H9 (cell line): ENCODE measurements at regions not wholly inside any gene's neighbourhood (a gene's known extent, or its start where the extent isn't known, plus 50 kb on each side); places are given as distances from the start of the nearest gene placed in this dataset.

Source experiments
- DNase-seq: peaks from one replicate; pipeline ENCODE4 v3.0.0-alpha.2; 2017
- H2AFZ ChIP-seq: one replicate; pipeline ENCODE4 v1.6.1; 2013; ENCODE audit warnings: mild to moderate bottlenecking, low read length, control low read depth, moderate library complexity
- H2AK5ac ChIP-seq: 2 replicates; pipeline ENCODE4 v1.6.1; 2013; ENCODE audit warnings: low read length, control low read depth, mixed read lengths; ENCODE audit not compliant: insufficient read length
- H2BK120ac ChIP-seq: one replicate; pipeline ENCODE4 v1.6.1; 2013; ENCODE audit warnings: low read depth, mild to moderate bottlenecking, low read length, control low read depth, inconsistent platforms; ENCODE audit not compliant: poor library complexity, severe bottlenecking
- H2BK12ac ChIP-seq: 2 replicates; pipeline ENCODE4 v1.6.1; 2013; ENCODE audit warnings: low read length, control low read depth, mixed read lengths, low read depth; ENCODE audit not compliant: insufficient read length
- H2BK15ac ChIP-seq: 2 replicates; pipeline ENCODE4 v1.6.1; 2013; ENCODE audit warnings: low read depth, low read length, control low read depth
- H2BK20ac ChIP-seq: one replicate; pipeline ENCODE4 v1.6.1; 2013; ENCODE audit warnings: low read depth, mild to moderate bottlenecking, low read length, control low read depth, inconsistent platforms; ENCODE audit not compliant: poor library complexity, severe bottlenecking
- H2BK5ac ChIP-seq: 2 replicates; pipeline ENCODE4 v1.6.1; 2013; ENCODE audit warnings: low read length, control low read depth, mixed read lengths; ENCODE audit not compliant: insufficient read length
- H3K14ac ChIP-seq: 2 replicates; pipeline ENCODE4 v1.6.1; 2013; ENCODE audit warnings: low read length, control low read depth; ENCODE audit not compliant: insufficient read depth
- H3K18ac ChIP-seq: 2 replicates; pipeline ENCODE4 v1.6.1; 2013; ENCODE audit warnings: low read depth, mild to moderate bottlenecking, mixed read lengths, low read length, control low read depth; ENCODE audit not compliant: insufficient read length
- H3K23ac ChIP-seq: 2 replicates; pipeline ENCODE4 v1.6.1; 2013; ENCODE audit warnings: low read length, control low read depth, mixed read lengths, low read depth; ENCODE audit not compliant: insufficient read length
- H3K23me2 ChIP-seq: 2 replicates; pipeline ENCODE4 v1.6.1; 2013; ENCODE audit warnings: low read depth, mild to moderate bottlenecking, mixed read lengths, low read length, control low read depth; ENCODE audit not compliant: insufficient read length, poor library complexity, severe bottlenecking
- H3K27ac ChIP-seq: 2 replicates; pipeline ENCODE4 v1.5.1; 2013; ENCODE audit warnings: low read length, control low read depth, mixed read lengths, low read depth; ENCODE audit not compliant: insufficient read length
- H3K27me3 ChIP-seq: 2 replicates; pipeline ENCODE4 v1.6.1; 2013; ENCODE audit warnings: low read length, control low read depth, inconsistent platforms; ENCODE audit not compliant: insufficient read depth
- H3K4ac ChIP-seq: 2 replicates; pipeline ENCODE4 v1.6.1; 2013; ENCODE audit warnings: low read depth, mild to moderate bottlenecking, control low read depth, inconsistent platforms, low read length, moderate library complexity
- H3K4me1 ChIP-seq: 2 replicates; pipeline ENCODE4 v1.6.1; 2013; ENCODE audit warnings: low read length, control low read depth, inconsistent platforms; ENCODE audit not compliant: insufficient read depth
- H3K4me2 ChIP-seq: 2 replicates; pipeline ENCODE4 v1.6.1; 2013; ENCODE audit warnings: low read length, control low read depth, mixed read lengths; ENCODE audit not compliant: insufficient read length, insufficient read depth
- H3K56ac ChIP-seq: 2 replicates; pipeline ENCODE4 v1.6.1; 2013; ENCODE audit warnings: low read depth, mild to moderate bottlenecking, mixed read lengths, low read length, control low read depth; ENCODE audit not compliant: insufficient read length
- H3K79me1 ChIP-seq: 2 replicates; pipeline ENCODE4 v1.6.1; 2013; ENCODE audit warnings: low read depth, mild to moderate bottlenecking, moderate library complexity, low read length, control low read depth, inconsistent platforms; ENCODE audit not compliant: insufficient read depth, poor library complexity, severe bottlenecking
- H3K79me2 ChIP-seq: 2 replicates; pipeline ENCODE4 v1.6.1; 2013; ENCODE audit warnings: low read length, control low read depth, inconsistent platforms; ENCODE audit not compliant: insufficient read depth
- H3K9ac ChIP-seq: 2 replicates; pipeline ENCODE4 v1.6.1; 2013; ENCODE audit warnings: low read length, control low read depth, mixed read lengths; ENCODE audit not compliant: insufficient read length; ENCODE audit errors: extremely low read depth
- H3K9me3 ChIP-seq: one replicate; pipeline ENCODE4 v1.6.1; 2013; ENCODE audit warnings: low read depth, low read length, inconsistent platforms; ENCODE audit not compliant: control insufficient read depth
- H3T11ph ChIP-seq: one replicate; pipeline ENCODE4 v1.6.1; 2013; ENCODE audit warnings: mild to moderate bottlenecking, low read length, control low read depth, inconsistent platforms
- H4K20me1 ChIP-seq: one replicate; pipeline ENCODE4 v1.6.1; 2013; ENCODE audit not compliant: control insufficient read depth, insufficient read length, insufficient read depth
- H4K5ac ChIP-seq: 2 replicates; pipeline ENCODE4 v1.6.1; 2013; ENCODE audit warnings: low read depth, mild to moderate bottlenecking, mixed read lengths, low read length, control low read depth; ENCODE audit not compliant: insufficient read length
- H4K8ac ChIP-seq: replicated peaks from 2 replicates; pipeline ENCODE4 v1.6.1; 2013; ENCODE audit warnings: low read length, control low read depth, mixed read lengths, low read depth; ENCODE audit not compliant: insufficient read length
- H4K91ac ChIP-seq: 2 replicates; pipeline ENCODE4 v1.6.1; 2013; ENCODE audit warnings: low read depth, mild to moderate bottlenecking, moderate library complexity, mixed read lengths, low read length, control low read depth; ENCODE audit not compliant: insufficient read length
- H3K27ac Mint-ChIP-seq, 3 experiments: 2 replicates in 2 of 3; 3 replicates in 1 of 3; pipeline ENCODE4 v1.8.0; 2020 to 2021; ENCODE audit warnings: mixed read lengths in 3 of 3, mild to moderate bottlenecking in 1 of 3, moderate library complexity in 1 of 3
- H3K27me3 Mint-ChIP-seq: 2 replicates; pipeline ENCODE4 v1.8.0; 2021; ENCODE audit warnings: low read depth, mild to moderate bottlenecking, moderate library complexity, mixed read lengths
- H3K36me3 Mint-ChIP-seq, 3 experiments: 2 replicates in 2 of 3; 3 replicates in 1 of 3; pipeline ENCODE4 v1.8.0; 2020 to 2021; ENCODE audit warnings: low read depth in 3 of 3, mixed read lengths in 3 of 3; ENCODE audit not compliant: insufficient read depth in 1 of 3
- H3K4me1 Mint-ChIP-seq, 2 experiments: 2 replicates each; pipeline ENCODE4 v1.8.0; 2020; ENCODE audit warnings: mixed read lengths in 2 of 2
- H3K4me3 Mint-ChIP-seq, 2 experiments: 2 replicates in 1 of 2; 3 replicates in 1 of 2; pipeline ENCODE4 v1.8.0; 2020 to 2021; ENCODE audit warnings: mild to moderate bottlenecking in 2 of 2, mixed read lengths in 2 of 2, moderate library complexity in 1 of 2
- H3K9me3 Mint-ChIP-seq, 2 experiments: 2 replicates in 1 of 2; 3 replicates in 1 of 2; pipeline ENCODE4 v1.8.0; 2020; ENCODE audit warnings: mild to moderate bottlenecking in 2 of 2, mixed read lengths in 2 of 2, moderate library complexity in 1 of 2
- WGBS: extraction: QIAGEN DNeasy Blood & Tissue Kit; methylation state at CpG from one replicate; pipeline ENCODE4 v1.1.7; 2013; ENCODE audit warnings: missing lambda C conversion rate, low lambda C conversion rate, mixed read lengths; ENCODE audit not compliant: insufficient read length; ENCODE audit errors: extremely low coverage; 5-methylcytosine and 5-hydroxymethylcytosine counted together
- TF ChIP-seq, protein P1 (sequence below): fragments of 200-600 bp; sonication (generic); conservative IDR thresholded peaks from 3 replicates; pipeline ENCODE4 v1.8.0; 2021; ENCODE audit warnings: antibody characterized with exemption, mild to moderate bottlenecking

GRCh38 chr6:20348041-20348440, 53.6 kb upstream of the E2F3 start:
- Histone ChIP-seq H2BK12ac (no peak overlapping the region), H2AK5ac (no peak overlapping the region), H2AFZ (no peak overlapping the region), H3T11ph (no peak overlapping the region), H3K27ac (no peak overlapping the region), H3K23ac (no peak overlapping the region), H2BK15ac (no peak overlapping the region), H3K23me2 (no peaks in the 10 kb centered on the region), H3K4me2 (no peak overlapping the region), H3K4me1 (no peaks in the 10 kb centered on the region), H3K56ac (no peak overlapping the region), H4K5ac (no peak overlapping the region), H2BK20ac (no peak overlapping the region), H3K9ac (no peak overlapping the region), H3K27me3 (no peaks in the 10 kb centered on the region), H4K8ac (no peak overlapping the region), H4K20me1 (no peaks in the 10 kb centered on the region), H2BK5ac (no peak overlapping the region), H4K91ac (no peak overlapping the region), H3K9me3 (no peaks in the 10 kb centered on the region), H3K14ac (no peak overlapping the region), H3K4ac (no peak overlapping the region), H2BK120ac (no peak overlapping the region), H3K79me1 (no peaks in the 10 kb centered on the region), H3K18ac (no peak overlapping the region), H3K79me2 (no peaks in the 10 kb centered on the region)
- peaks cover 0 to under 1% (median 0%) of the 10 kb centered on the region in 3 experiments; a peak in 2 of 7 replicates for H3K36me3 Mint-ChIP-seq
- no peak overlapping the region for H3K4me3 Mint-ChIP-seq
- WGBS, result no CpG with 5 or more reads among the region's 3 CpGs
- peaks cover 0 to under 1% of the 10 kb centered on the region in 2 experiments; a peak in 1 of 5 replicates for H3K9me3 Mint-ChIP-seq
- TF ChIP-seq, protein P1, sequence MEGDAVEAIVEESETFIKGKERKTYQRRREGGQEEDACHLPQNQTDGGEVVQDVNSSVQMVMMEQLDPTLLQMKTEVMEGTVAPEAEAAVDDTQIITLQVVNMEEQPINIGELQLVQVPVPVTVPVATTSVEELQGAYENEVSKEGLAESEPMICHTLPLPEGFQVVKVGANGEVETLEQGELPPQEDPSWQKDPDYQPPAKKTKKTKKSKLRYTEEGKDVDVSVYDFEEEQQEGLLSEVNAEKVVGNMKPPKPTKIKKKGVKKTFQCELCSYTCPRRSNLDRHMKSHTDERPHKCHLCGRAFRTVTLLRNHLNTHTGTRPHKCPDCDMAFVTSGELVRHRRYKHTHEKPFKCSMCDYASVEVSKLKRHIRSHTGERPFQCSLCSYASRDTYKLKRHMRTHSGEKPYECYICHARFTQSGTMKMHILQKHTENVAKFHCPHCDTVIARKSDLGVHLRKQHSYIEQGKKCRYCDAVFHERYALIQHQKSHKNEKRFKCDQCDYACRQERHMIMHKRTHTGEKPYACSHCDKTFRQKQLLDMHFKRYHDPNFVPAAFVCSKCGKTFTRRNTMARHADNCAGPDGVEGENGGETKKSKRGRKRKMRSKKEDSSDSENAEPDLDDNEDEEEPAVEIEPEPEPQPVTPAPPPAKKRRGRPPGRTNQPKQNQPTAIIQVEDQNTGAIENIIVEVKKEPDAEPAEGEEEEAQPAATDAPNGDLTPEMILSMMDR, result no peak
- H3K27ac Mint-ChIP-seq, result no peak overlapping the region; a peak in 1 of 7 replicates
- no peak for DNase-seq
- no peaks in the 10 kb centered on the region for H3K4me1 Mint-ChIP-seq
- H3K27me3 Mint-ChIP-seq, result peaks cover 2% of the 10 kb centered on the region; the same call in 1 of the 2 replicates
